GM12878 (cell line): ENCODE measurements at regions not wholly inside any gene's neighbourhood (a gene's known extent, or its start where the extent isn't known, plus 50 kb on each side); places are given as distances from the start of the nearest gene placed in this dataset.

Source experiments
- BCLAF1 ChIP-seq: fragments of 450-650 bp; IDR thresholded peaks from 2 replicates; pipeline ENCODE4 v1.6.1; 2017; ENCODE audit warnings: antibody characterized with exemption, mild to moderate bottlenecking, moderate library complexity
- CHD2 ChIP-seq: IDR thresholded peaks from 2 replicates; pipeline ENCODE4 v1.6.1; 2011; ENCODE audit warnings: low read depth, low read length, improper control_type of control experiment, borderline replicate concordance
- CTCF ChIP-seq, 3 experiments: IDR thresholded peaks in 2 of 3; conservative IDR thresholded peaks in 1 of 3; 2 replicates each; pipeline ENCODE4 v1.5.1; 2011; ENCODE audit warnings: low read depth in 3 of 3, low read length in 3 of 3, mild to moderate bottlenecking in 3 of 3, control low read depth in 2 of 3, moderate library complexity in 2 of 3, inconsistent platforms in 1 of 3, mixed read lengths in 1 of 3; ENCODE audit not compliant: control insufficient read depth in 2 of 3, insufficient read depth in 1 of 3; ENCODE audit errors: extremely low read depth in 1 of 3
- PRDM15 ChIP-seq: fragments of 450-650 bp; formaldehyde crosslinking; IDR thresholded peaks from 2 replicates; pipeline ENCODE4 v1.4.0; 2020; ENCODE audit warnings: mild to moderate bottlenecking, moderate library complexity
- SPI1 ChIP-seq: IDR thresholded peaks from 2 replicates; pipeline ENCODE4 v1.6.1; 2011; ENCODE audit warnings: low read depth, mild to moderate bottlenecking, low read length, moderate library complexity, borderline replicate concordance; ENCODE audit not compliant: insufficient read depth
- TAF1 ChIP-seq: IDR thresholded peaks from 2 replicates; pipeline ENCODE4 v1.6.1; 2011; ENCODE audit warnings: mild to moderate bottlenecking, low read depth, low read length, borderline replicate concordance
- ZNF274 ChIP-seq: IDR thresholded peaks from one replicate; pipeline ENCODE4 v1.8.0; 2011; ENCODE audit not compliant: insufficient read length, insufficient read depth

GRCh38 chr18:77679869-77680268, 430.2 kb downstream of the GALR1 start (continued):
- TF ChIP-seq SPI1 (no peak), CHD2 (no peak), BCLAF1 (no peak), CTCF (IDR thresholded peaks at IDR 0.05 in 2 of 3, conservative IDR thresholded peaks at IDR 0.05 in 1 of 3; ENCODE audit: control insufficient read depth in 2 of 3, extremely low read depth in 1 of 3, insufficient read depth in 1 of 3, low read depth in 3 of 3, low read length in 3 of 3) (no peak), PRDM15 (CRISPR knock-in tag) (no peak), ZNF274 (no peak), TAF1 (no peak)
